ENCODE measurements at regions not wholly inside any gene's neighbourhood (a gene's known extent, or its start where the extent isn't known, plus 50 kb on each side); places are given as distances from the start of the nearest gene placed in this dataset.

- H3K4me3 ChIP-seq (ENCODE audit: low read depth, poor library complexity, severe bottlenecking): no peak overlapping the region
- 91% methylated on average over 2 of the region's 2 CpGs for WGBS, 2 donors
- no peak for DNase-seq (ENCODE audit: low spot score in 2 of 2)
- TF ChIP-seq POLR2A (IDR thresholded peaks at IDR 0.05) (no peak), CTCF (IDR thresholded peaks at IDR 0.05) (no peak)
- intact Hi-C loops (cut with DNase I; ENCODE audit: low total_unique reads): no loop called here
Observed at GRCh38 chr16:26231647-26232046, 539.9 kb downstream of the HS3ST4 start.

GRCh38 chr16:26240807-26241206 lies 549.0 kb downstream of the HS3ST4 start:
- TF ChIP-seq POLR2A (IDR thresholded peaks at IDR 0.05) (no peak), CTCF (IDR thresholded peaks at IDR 0.05) (no peak)
- no peak for DNase-seq (ENCODE audit: low spot score in 2 of 2)
- H3K4me3 ChIP-seq (ENCODE audit: low read depth, poor library complexity, severe bottlenecking): no peak overlapping the region
- 80% methylated on average over 6 of the region's 6 CpGs for WGBS, 2 donors
- intact Hi-C loops (cut with DNase I; ENCODE audit: low total_unique reads): no loop called here

GRCh38 chr16:26247063-26247462 lies 555.3 kb downstream of the HS3ST4 start:
- no peak overlapping the region for H3K4me3 ChIP-seq (ENCODE audit: low read depth, poor library complexity, severe bottlenecking)
- intact Hi-C loops (cut with DNase I; ENCODE audit: low total_unique reads): no loop called here
- TF ChIP-seq POLR2A (IDR thresholded peaks at IDR 0.05) (no peak), CTCF (IDR thresholded peaks at IDR 0.05) (no peak)
- DNase-seq (ENCODE audit: low spot score in 2 of 2): no peak
- WGBS, 2 donors: 38 to 70% methylated on average over 1 of the region's 1 CpG

DNA sequence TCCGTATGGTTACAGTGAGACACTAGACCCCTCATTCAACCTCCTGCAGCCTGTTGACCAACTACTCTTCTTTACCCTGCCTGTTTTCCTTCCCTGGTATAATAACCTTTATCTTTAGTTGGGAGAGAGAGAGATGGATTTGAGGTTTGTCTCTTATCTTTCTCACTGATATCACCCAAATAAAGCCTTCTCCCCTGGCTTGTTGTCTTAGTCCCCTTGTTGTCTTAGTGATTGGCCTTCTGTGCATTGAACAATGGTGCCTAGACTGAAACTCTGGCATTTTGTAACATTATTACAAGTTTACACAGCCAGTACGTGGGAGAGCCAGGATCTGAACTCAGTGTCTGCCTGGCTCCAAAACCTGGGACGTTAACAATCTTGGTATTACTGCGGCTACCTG lies 560.8 kb downstream of the HS3ST4 start:
- 74 to 85% methylated on average over 4 of the region's 4 CpGs for WGBS, 2 donors
- intact Hi-C loops (cut with DNase I; ENCODE audit: low total_unique reads): no loop called here
- no peak for DNase-seq (ENCODE audit: low spot score in 2 of 2)
- no peak overlapping the region for H3K4me3 ChIP-seq (ENCODE audit: low read depth, poor library complexity, severe bottlenecking)
- TF ChIP-seq POLR2A (IDR thresholded peaks at IDR 0.05) (no peak), CTCF (IDR thresholded peaks at IDR 0.05) (no peak)

DNA sequence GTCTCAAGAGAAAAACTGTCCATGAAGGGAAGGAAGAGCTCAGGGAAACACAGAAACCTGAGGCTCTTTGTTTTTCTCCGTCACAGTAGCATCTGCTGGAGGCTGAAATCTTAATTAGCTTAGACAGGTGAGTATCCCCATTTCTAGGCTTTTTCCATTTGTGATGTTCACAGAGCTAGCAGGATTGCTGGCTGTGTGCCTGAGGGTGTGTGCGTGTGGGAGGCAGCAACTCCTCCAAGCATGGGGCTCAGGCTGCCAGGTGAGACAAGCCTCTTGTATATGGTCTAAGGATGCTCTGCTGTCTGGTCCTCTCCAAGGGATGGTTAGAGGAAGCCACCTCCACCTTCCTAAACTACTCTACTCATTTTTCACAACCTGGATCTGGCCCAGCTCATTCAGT lies 569.9 kb downstream of the HS3ST4 start:
- no peak overlapping the region for H3K4me3 ChIP-seq (ENCODE audit: low read depth, poor library complexity, severe bottlenecking)
- intact Hi-C loops (cut with DNase I; ENCODE audit: low total_unique reads): no loop called here
- no peak for DNase-seq (ENCODE audit: low spot score in 2 of 2)
- 63 to 65% methylated on average over 2 of the region's 2 CpGs for WGBS, 2 donors
- TF ChIP-seq POLR2A (IDR thresholded peaks at IDR 0.05): no peak

GRCh38 chr16:26263406-26263805 lies 571.6 kb downstream of the HS3ST4 start:
- H3K4me3 ChIP-seq (ENCODE audit: low read depth, poor library complexity, severe bottlenecking): no peak overlapping the region
- no peak for DNase-seq (ENCODE audit: low spot score in 2 of 2)
- WGBS, 2 donors: 31 to 32% methylated on average over 2 of the region's 2 CpGs
- TF ChIP-seq POLR2A (IDR thresholded peaks at IDR 0.05) (no peak), CTCF (IDR thresholded peaks at IDR 0.05) (no peak)
- intact Hi-C loops (cut with DNase I; ENCODE audit: low total_unique reads): no loop called here
